HG02885 (cell line): ENCODE measurements at regions not wholly inside any gene's neighbourhood (a gene's known extent, or its start where the extent isn't known, plus 50 kb on each side); places are given as distances from the start of the nearest gene placed in this dataset.

Experiments used
- ATAC-seq: cut with Tn5 transposase; IDR thresholded peaks from one replicate; pipeline ENCODE4 v1.9.1; 2021; ENCODE audit warnings: mild to moderate bottlenecking; ENCODE audit not compliant: unreplicated experiment, poor library complexity

GRCh38 chr5:133723126-133723525 is 110.8 kb upstream of the FSTL4 start:
- no peak for ATAC-seq

GRCh38 chr5:133721365-133721764 is 109.0 kb upstream of the FSTL4 start:
- ATAC-seq = no peak

GRCh38 chr5:133718457-133718856 is 106.1 kb upstream of the FSTL4 start:
- no peak for ATAC-seq

GRCh38 chr5:133716532-133717183 is 104.3 kb upstream of the FSTL4 start:
- no peak for ATAC-seq

GRCh38 chr5:133715616-133716015 is 103.3 kb upstream of the FSTL4 start:
- no peak for ATAC-seq

- ATAC-seq = no peak
These were observed 102.9 kb upstream of the FSTL4 start for GRCh38 chr5:133715216-133715615.

GRCh38 chr5:133714161-133714915 is 102.0 kb upstream of the FSTL4 start:
- ATAC-seq = no peak

- ATAC-seq = no peak
These were observed 101.4 kb upstream of the FSTL4 start for GRCh38 chr5:133713751-133714150.

GRCh38 chr5:133713209-133713608 is 100.9 kb upstream of the FSTL4 start:
- ATAC-seq = no peak

GRCh38 chr5:133712562-133712961 is 100.2 kb upstream of the FSTL4 start:
- ATAC-seq = no peak

- no peak for ATAC-seq
These were observed 96.9 kb upstream of the FSTL4 start for GRCh38 chr5:133709209-133709725.

GRCh38 chr5:133708331-133708850 is 96.0 kb upstream of the FSTL4 start:
- ATAC-seq = no peak

GRCh38 chr5:133707629-133708028 is 95.3 kb upstream of the FSTL4 start:
- no peak for ATAC-seq

- ATAC-seq = no peak
These were observed 94.4 kb upstream of the FSTL4 start for GRCh38 chr5:133706506-133707430.

- no peak for ATAC-seq
These were observed 93.0 kb upstream of the FSTL4 start for GRCh38 chr5:133705331-133705730.

- ATAC-seq = no peak
These were observed 92.1 kb upstream of the FSTL4 start for GRCh38 chr5:133704411-133704810.

- ATAC-seq = no peak
These were observed 91.6 kb upstream of the FSTL4 start for GRCh38 chr5:133703935-133704334.

GRCh38 chr5:133702791-133703770 is 90.7 kb upstream of the FSTL4 start:
- no peak for ATAC-seq

GRCh38 chr5:133701871-133702270 is 89.5 kb upstream of the FSTL4 start:
- ATAC-seq = no peak
